ENCODE measurements at regions not wholly inside any gene's neighbourhood (a gene's known extent, or its start where the extent isn't known, plus 50 kb on each side); places are given as distances from the start of the nearest gene placed in this dataset.

- no peak overlapping the region for H3K9ac ChIP-seq (ENCODE audit: extremely low read depth, insufficient read length, low read length)
- no peaks in the 10 kb centered on the region for H3K27me3 ChIP-seq (ENCODE audit: insufficient read depth, low read length)
- no peak overlapping the region for H3K4ac ChIP-seq (ENCODE audit: low read depth, low read length)
- H3K18ac ChIP-seq (ENCODE audit: insufficient read length, low read depth, low read length): no peak overlapping the region
- peaks cover 9 to 13% of the 10 kb centered on the region in 2 experiments for H3K4me1 Mint-ChIP-seq
- H2BK120ac ChIP-seq (ENCODE audit: low read depth, low read length, poor library complexity, severe bottlenecking): no peak overlapping the region
- H4K5ac ChIP-seq (ENCODE audit: insufficient read length, low read depth, low read length): no peak overlapping the region
- no peak overlapping the region for H3K4me2 ChIP-seq (ENCODE audit: insufficient read depth, insufficient read length, low read length)
- no peak overlapping the region for H4K91ac ChIP-seq (ENCODE audit: insufficient read length, low read depth, low read length)
- no peak for DNase-seq
- no peak overlapping the region for H2BK15ac ChIP-seq (ENCODE audit: low read depth, low read length)
- no peak for TF ChIP-seq CTCF (conservative IDR thresholded peaks at IDR 0.05)
- H3K9me3 Mint-ChIP-seq: no peaks in the 10 kb centered on the region
- no peaks in the 10 kb centered on the region for H3K79me2 ChIP-seq (ENCODE audit: insufficient read depth, low read length)
- H3K23me2 ChIP-seq (ENCODE audit: insufficient read length, low read depth, low read length, poor library complexity, severe bottlenecking): no peaks in the 10 kb centered on the region
- no peak overlapping the region for H2BK5ac ChIP-seq (ENCODE audit: insufficient read length, low read length)
- no peak overlapping the region for H2BK20ac ChIP-seq (ENCODE audit: low read depth, low read length, poor library complexity, severe bottlenecking)
- H4K8ac ChIP-seq (replicated peaks; ENCODE audit: insufficient read length, low read depth, low read length): no peak overlapping the region
- no peak overlapping the region for H3K23ac ChIP-seq (ENCODE audit: insufficient read length, low read depth, low read length)
- no peaks in the 10 kb centered on the region for H4K20me1 ChIP-seq (ENCODE audit: control insufficient read depth, insufficient read depth, insufficient read length)
- H3T11ph ChIP-seq (ENCODE audit: low read length): no peak overlapping the region
- H3K27ac ChIP-seq (ENCODE audit: insufficient read length, low read depth, low read length): no peak overlapping the region
- no peaks in the 10 kb centered on the region for H3K4me1 ChIP-seq (ENCODE audit: insufficient read depth, low read length)
- H2BK12ac ChIP-seq (ENCODE audit: insufficient read length, low read depth, low read length): no peak overlapping the region
- no peak overlapping the region for H3K4me3 Mint-ChIP-seq
- H3K56ac ChIP-seq (ENCODE audit: insufficient read length, low read depth, low read length): no peak overlapping the region
- no CpG with 5 or more reads among the region's 4 CpGs for WGBS (ENCODE audit: extremely low coverage, insufficient read length, low lambda C conversion rate)
- no peak overlapping the region for H3K27ac Mint-ChIP-seq
- no peaks in the 10 kb centered on the region for H3K27me3 Mint-ChIP-seq (ENCODE audit: low read depth)
- no peak overlapping the region for H2AK5ac ChIP-seq (ENCODE audit: insufficient read length, low read length)
- no peaks in the 10 kb centered on the region for H3K9me3 ChIP-seq (ENCODE audit: control insufficient read depth, low read depth, low read length)
- no peak overlapping the region for H3K14ac ChIP-seq (ENCODE audit: insufficient read depth, low read length)
- no peak overlapping the region for H2AFZ ChIP-seq (ENCODE audit: low read length)
- H3K36me3 Mint-ChIP-seq (ENCODE audit: insufficient read depth in 1 of 3, low read depth in 3 of 3): no peaks in the 10 kb centered on the region
- H3K79me1 ChIP-seq (ENCODE audit: insufficient read depth, low read depth, low read length, poor library complexity, severe bottlenecking): no peaks in the 10 kb centered on the region
Measured at GRCh38 chr18:24754583-24755253, 294.3 kb downstream of the HRH4 start.
